ENCODE measurements at regions not wholly inside any gene's neighbourhood (a gene's known extent, or its start where the extent isn't known, plus 50 kb on each side); places are given as distances from the start of the nearest gene placed in this dataset.
"Not testable (repeated sequence)": the region's sequence is repeated elsewhere in the genome, so short reads cannot be mapped to it uniquely, and the experiment has no call there.

DNA sequence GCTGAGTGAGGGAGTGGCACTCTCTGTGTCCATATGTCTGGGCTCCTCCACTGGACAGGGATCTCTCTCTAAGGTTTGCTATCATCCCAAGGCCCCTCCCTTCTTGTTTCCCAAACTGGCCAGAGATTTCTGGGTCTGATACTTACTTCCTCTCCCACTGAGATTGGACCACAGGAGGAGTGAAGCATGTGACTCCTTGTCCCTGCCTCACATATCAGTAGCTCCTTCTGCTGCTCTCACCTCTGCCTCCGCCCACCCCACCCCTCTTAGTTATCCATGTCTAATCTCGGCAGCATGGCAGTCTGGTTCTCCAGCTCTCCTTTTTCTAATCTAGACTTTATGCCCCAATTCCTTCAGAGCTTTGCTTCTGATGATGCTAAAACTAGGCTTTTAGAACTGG, 223.1 kb downstream of the RPLP1 start:
- no peak overlapping the region for H3K4me3 ChIP-seq (ENCODE audit: low read depth, low read length)
- TF ChIP-seq, protein P1, sequence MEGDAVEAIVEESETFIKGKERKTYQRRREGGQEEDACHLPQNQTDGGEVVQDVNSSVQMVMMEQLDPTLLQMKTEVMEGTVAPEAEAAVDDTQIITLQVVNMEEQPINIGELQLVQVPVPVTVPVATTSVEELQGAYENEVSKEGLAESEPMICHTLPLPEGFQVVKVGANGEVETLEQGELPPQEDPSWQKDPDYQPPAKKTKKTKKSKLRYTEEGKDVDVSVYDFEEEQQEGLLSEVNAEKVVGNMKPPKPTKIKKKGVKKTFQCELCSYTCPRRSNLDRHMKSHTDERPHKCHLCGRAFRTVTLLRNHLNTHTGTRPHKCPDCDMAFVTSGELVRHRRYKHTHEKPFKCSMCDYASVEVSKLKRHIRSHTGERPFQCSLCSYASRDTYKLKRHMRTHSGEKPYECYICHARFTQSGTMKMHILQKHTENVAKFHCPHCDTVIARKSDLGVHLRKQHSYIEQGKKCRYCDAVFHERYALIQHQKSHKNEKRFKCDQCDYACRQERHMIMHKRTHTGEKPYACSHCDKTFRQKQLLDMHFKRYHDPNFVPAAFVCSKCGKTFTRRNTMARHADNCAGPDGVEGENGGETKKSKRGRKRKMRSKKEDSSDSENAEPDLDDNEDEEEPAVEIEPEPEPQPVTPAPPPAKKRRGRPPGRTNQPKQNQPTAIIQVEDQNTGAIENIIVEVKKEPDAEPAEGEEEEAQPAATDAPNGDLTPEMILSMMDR (IDR thresholded peaks at IDR 0.05; ENCODE audit: low read depth, low read length), result no peak

- TF ChIP-seq, protein P1 (IDR thresholded peaks at IDR 0.05; ENCODE audit: low read depth, low read length), result no peak
- H3K4me3 ChIP-seq (ENCODE audit: low read depth, low read length), result no peak overlapping the region
These were observed 224.8 kb downstream of the RPLP1 start for GRCh38 chr15:69677403-69677802.

GRCh38 chr15:69679623-69680228, 227.1 kb downstream of the RPLP1 start:
- H3K4me3 ChIP-seq (ENCODE audit: low read depth, low read length), result no peak overlapping the region
- TF ChIP-seq, protein P1 (IDR thresholded peaks at IDR 0.05; ENCODE audit: low read depth, low read length), result no peak

DNA sequence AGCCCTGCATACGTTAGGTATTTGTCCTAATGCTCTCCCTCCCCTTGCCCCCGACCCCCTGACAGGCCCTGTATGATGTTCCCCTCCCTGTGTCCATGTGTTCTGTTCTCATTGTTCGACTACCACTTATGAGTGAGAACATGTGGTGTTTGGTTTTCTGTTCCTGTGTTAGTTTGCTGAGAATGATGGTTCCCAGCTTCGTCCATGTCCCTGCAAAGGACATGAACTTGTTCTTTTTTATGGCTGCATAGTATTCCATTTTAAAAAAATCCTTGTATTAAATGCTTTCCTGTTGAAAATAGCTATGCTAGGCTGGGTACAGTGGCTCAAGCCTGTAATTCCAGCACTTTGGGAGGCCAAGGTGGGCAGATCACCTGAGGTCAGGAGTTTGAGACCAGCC, 232.2 kb downstream of the RPLP1 start:
- H3K4me3 ChIP-seq (ENCODE audit: low read depth, low read length), result not testable (repeated sequence)

DNA sequence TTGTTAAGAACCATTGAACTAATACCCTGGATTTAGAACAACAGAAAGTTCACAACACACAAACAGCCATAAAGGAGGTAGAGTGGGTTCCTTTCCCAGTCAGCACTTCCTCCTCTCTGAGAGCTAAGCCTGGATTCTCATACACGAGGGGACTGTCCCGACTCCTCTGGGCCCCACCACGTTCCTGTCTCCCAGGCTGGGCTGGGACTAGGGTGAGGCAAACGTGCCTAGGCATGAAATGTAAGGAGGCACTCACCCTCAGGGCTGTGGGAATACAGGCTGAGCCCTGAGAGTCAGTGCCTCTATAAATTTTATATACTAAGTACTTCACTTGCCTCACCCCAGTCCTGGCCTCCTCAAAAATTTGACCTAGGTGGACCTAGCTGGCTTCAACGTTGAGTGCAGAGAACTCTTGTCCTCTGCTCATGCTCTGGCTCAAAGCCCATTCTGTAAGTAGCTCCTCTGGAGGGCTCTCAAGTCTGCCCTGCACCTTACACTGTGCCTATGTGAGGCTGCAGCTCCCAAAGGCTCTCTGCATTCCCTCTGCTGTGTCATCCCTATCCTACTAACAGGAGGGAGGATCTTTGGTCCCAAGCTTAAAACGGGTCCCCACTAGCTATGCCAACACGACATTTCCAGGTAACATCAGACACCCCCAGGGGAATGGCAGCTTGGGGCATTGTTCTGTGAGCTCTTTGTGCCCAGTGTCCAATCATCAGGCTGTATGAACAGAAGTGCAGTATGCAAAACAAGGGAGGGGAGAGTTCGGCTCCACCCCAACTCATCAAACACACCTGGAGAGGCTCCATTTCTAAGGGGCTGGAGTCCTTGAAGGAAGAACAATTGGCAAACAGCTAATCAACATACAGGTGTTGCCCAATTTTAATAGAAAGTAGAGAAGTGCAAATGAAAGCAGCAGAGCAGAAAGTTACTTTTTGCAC, 233.2 kb downstream of the RPLP1 start:
- no peak overlapping the region for H3K4me3 ChIP-seq (ENCODE audit: low read depth, low read length)

GRCh38 chr15:69686626-69687025, 234.0 kb downstream of the RPLP1 start:
- TF ChIP-seq, protein P1 (IDR thresholded peaks at IDR 0.05; ENCODE audit: low read depth, low read length), result no peak
- no peak overlapping the region for H3K4me3 ChIP-seq (ENCODE audit: low read depth, low read length)

More for the DNA sequence above, 233.2 kb downstream of the RPLP1 start:
- TF ChIP-seq, protein P1 (IDR thresholded peaks at IDR 0.05; ENCODE audit: low read depth, low read length), result no peak

- H3K4me3 ChIP-seq (ENCODE audit: low read depth, low read length), result no peak overlapping the region
- TF ChIP-seq, protein P1 (IDR thresholded peaks at IDR 0.05; ENCODE audit: low read depth, low read length), result no peak
These were observed 236.5 kb downstream of the RPLP1 start for GRCh38 chr15:69689133-69689532.
